GM12872 (cell line): ENCODE measurements at regions not wholly inside any gene's neighbourhood (a gene's known extent, or its start where the extent isn't known, plus 50 kb on each side); places are given as distances from the start of the nearest gene placed in this dataset.

ENCODE experiments used
- TF ChIP-seq, protein P1 (sequence below): IDR thresholded peaks from 3 replicates; pipeline ENCODE4 v1.5.1; 2011; ENCODE audit warnings: low read depth, mild to moderate bottlenecking, low read length, moderate library complexity; ENCODE audit not compliant: insufficient read depth

- TF ChIP-seq, protein P1, sequence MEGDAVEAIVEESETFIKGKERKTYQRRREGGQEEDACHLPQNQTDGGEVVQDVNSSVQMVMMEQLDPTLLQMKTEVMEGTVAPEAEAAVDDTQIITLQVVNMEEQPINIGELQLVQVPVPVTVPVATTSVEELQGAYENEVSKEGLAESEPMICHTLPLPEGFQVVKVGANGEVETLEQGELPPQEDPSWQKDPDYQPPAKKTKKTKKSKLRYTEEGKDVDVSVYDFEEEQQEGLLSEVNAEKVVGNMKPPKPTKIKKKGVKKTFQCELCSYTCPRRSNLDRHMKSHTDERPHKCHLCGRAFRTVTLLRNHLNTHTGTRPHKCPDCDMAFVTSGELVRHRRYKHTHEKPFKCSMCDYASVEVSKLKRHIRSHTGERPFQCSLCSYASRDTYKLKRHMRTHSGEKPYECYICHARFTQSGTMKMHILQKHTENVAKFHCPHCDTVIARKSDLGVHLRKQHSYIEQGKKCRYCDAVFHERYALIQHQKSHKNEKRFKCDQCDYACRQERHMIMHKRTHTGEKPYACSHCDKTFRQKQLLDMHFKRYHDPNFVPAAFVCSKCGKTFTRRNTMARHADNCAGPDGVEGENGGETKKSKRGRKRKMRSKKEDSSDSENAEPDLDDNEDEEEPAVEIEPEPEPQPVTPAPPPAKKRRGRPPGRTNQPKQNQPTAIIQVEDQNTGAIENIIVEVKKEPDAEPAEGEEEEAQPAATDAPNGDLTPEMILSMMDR, result no peak
Observed at GRCh38 chr1:36721261-36721660, 238.5 kb upstream of the CSF3R start.

DNA sequence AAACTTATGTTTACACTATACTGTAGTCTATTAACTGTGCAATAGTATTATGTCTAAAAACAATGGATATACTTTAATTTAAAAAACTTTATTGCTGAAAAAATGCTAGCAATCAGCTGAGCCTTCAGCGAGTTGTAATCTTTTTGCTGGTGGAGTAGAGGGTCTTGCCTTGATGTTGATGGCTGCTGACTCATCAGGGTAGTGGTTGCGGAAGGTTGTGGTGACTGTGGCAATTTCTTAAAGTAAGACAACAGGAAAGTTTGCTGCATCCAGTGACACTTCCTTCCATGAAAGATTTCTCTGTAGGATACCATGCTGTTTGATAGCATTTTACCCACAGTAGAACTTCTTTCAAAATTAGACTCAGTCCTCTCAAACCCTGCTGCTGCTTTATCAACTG, 234.7 kb upstream of the CSF3R start:
- TF ChIP-seq, protein P1, result no peak

DNA sequence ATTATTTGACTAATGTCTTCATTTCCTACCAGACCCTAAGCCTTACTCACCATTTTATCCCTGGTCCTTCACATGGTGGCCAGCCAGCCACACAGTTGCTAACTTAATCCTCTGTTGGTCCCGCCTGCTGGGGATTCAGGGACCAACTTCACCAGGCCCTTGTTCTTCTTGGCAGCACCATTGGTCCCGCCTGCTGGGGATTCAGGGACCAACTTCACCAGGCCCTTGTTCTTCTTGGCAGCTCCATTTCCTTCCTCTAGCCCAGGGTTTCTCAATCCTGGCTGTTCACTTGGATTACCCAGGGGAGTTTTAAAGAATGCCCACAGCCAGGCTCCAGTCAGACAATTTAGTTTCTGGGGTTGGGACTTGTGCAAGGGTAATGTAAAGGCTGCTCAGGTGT, 233.1 kb upstream of the CSF3R start:
- TF ChIP-seq, protein P1, result no peak

DNA sequence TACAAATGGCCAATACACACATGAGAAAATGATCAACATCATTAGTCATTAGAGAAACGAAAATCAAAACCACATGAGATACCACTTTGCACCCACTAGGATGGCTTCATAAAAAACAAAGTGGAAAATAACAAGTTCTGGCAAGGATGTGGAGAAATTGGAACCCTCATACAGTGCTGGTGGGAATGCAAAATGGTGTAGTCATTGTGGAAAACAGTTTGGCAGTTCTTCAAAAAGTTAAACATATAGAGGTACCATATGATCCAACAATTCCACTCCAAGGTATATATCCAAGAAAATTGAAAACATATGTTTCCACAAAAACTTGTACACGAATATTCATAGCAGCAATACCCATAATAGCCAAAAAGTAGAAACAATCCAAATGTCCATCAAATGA, 231.6 kb upstream of the CSF3R start:
- TF ChIP-seq, protein P1, result no peak

- TF ChIP-seq, protein P1, result no peak
Observed at GRCh38 chr1:36711480-36711879, 228.8 kb upstream of the CSF3R start.

GRCh38 chr1:36710951-36711350, 228.2 kb upstream of the CSF3R start:
- TF ChIP-seq, protein P1, result no peak

- TF ChIP-seq, protein P1, result no peak
Observed at GRCh38 chr1:36709869-36710481, 227.3 kb upstream of the CSF3R start.
